HepG2 (cell line): ENCODE measurements at regions not wholly inside any gene's neighbourhood (a gene's known extent, or its start where the extent isn't known, plus 50 kb on each side); places are given as distances from the start of the nearest gene placed in this dataset.

Source experiments
- ATAC-seq: fragments of 200-7000 bp; cut with Tn5 transposase; 3 replicates; pipeline ENCODE4 v1.9.1; 2020; ENCODE audit warnings: mild to moderate bottlenecking, moderate library complexity
- BruUV-seq: library from RNA; stranded (reverse); fragments of 400-500 nt; replicated peaks from 2 replicates; lab custom pipeline; 2021; lab: Mats Ljungman, UMichigan
- CTCF ChIA-PET: fragments of 300-600 bp; formaldehyde crosslinking; extraction: SDS; loops from one replicate; lab custom pipeline; 2021; ENCODE audit warnings: low total read pairs, inconsistent platforms, low intra/inter-chr PET ratio; lab: Yijun Ruan, JAX
- POLR2A ChIA-PET: fragments of 350-600 bp; sonication (Branson Sonifier 250); formaldehyde crosslinking; loops from one replicate; lab custom pipeline; 2020; ENCODE audit warnings: antibody characterized with exemption, inconsistent platforms; lab: Yijun Ruan, JAX
- DNase-seq: peaks from one replicate; pipeline ENCODE4 v3.0.0-alpha.2; 2015; ENCODE audit warnings: low spot score
- FAIRE-seq: peaks from 3 replicates; lab custom pipeline; 2011; peaks lifted over from hg19 to GRCh38; lab: Jason Lieb, UNC
- H2AFZ ChIP-seq: one replicate; pipeline ENCODE4 v1.6.1; 2011; ENCODE audit warnings: low read length, inconsistent platforms
- H3K27ac ChIP-seq: fragments of 300-600 bp; 3 replicates; pipeline ENCODE4 v1.8.0; 2011; ENCODE audit warnings: mixed run types, mild to moderate bottlenecking, mixed read lengths, low read length, inconsistent platforms; ENCODE audit not compliant: insufficient read depth; ENCODE audit errors: extremely low read length
- H3K27me3 ChIP-seq, 2 experiments: fragments of 200-600 bp in 1 of 2; 2 replicates in 1 of 2; 3 replicates in 1 of 2; pipeline versions ENCODE4 v1.6.0 to v1.8.0; 2011; ENCODE audit warnings: low read length in 2 of 2, mild to moderate bottlenecking in 2 of 2, moderate library complexity in 2 of 2, inconsistent platforms in 1 of 2; ENCODE audit not compliant: insufficient read depth in 2 of 2, control insufficient read depth in 1 of 2
- H3K36me3 ChIP-seq, 2 experiments: fragments of 200-600 bp in 1 of 2; replicated peaks in 1 of 2; 2 replicates in 1 of 2; 3 replicates in 1 of 2; pipeline versions ENCODE4 v1.5.1 to v1.8.0; 2011; ENCODE audit warnings: low read length in 2 of 2, inconsistent platforms in 1 of 2; ENCODE audit not compliant: insufficient read depth in 2 of 2, control insufficient read depth in 1 of 2
- H3K4me1 ChIP-seq: 2 replicates; pipeline ENCODE4 v1.5.1; 2012; ENCODE audit warnings: low read length, inconsistent platforms; ENCODE audit not compliant: insufficient read depth
- H3K4me2 ChIP-seq: 2 replicates; pipeline ENCODE4 v1.6.0; 2011; ENCODE audit warnings: low read depth, low read length, inconsistent platforms
- H3K4me3 ChIP-seq, 3 experiments: fragments of 200-600 bp in 1 of 3; sonication (generic), shearing (Covaris generic) in 1 of 3; replicated peaks in 1 of 3; 2 replicates each; pipeline ENCODE4 v1.5.1; 2011 to 2016; ENCODE audit warnings: low read length in 3 of 3, inconsistent platforms in 2 of 3, low read depth in 2 of 3, mild to moderate bottlenecking in 2 of 3, control low read depth in 1 of 3, mixed read lengths in 1 of 3; ENCODE audit not compliant: insufficient read depth in 1 of 3
- H3K79me2 ChIP-seq: one replicate; pipeline ENCODE4 v1.6.1; 2011; ENCODE audit warnings: low read length, inconsistent platforms; ENCODE audit not compliant: insufficient read depth
- H3K9ac ChIP-seq: 2 replicates; pipeline ENCODE4 v1.6.0; 2011; ENCODE audit warnings: mild to moderate bottlenecking, low read depth, low read length, inconsistent platforms; ENCODE audit not compliant: insufficient read depth
- H3K9me3 ChIP-seq: 2 replicates; pipeline ENCODE4 v1.5.1; 2012; ENCODE audit warnings: mild to moderate bottlenecking, low read length
- H4K20me1 ChIP-seq: 2 replicates; pipeline ENCODE4 v1.6.0; 2011; ENCODE audit warnings: inconsistent platforms, mild to moderate bottlenecking, low read length, moderate library complexity; ENCODE audit not compliant: insufficient read depth
- ADNP ChIP-seq: sonication (generic); formaldehyde crosslinking; IDR thresholded peaks from 2 replicates; pipeline ENCODE4 v1.4.0; 2020; ENCODE audit warnings: missing genetic modification reagents
- BCL6 ChIP-seq: IDR thresholded peaks from 2 replicates; pipeline ENCODE4 v1.6.1; 2016; ENCODE audit warnings: missing genetic modification reagents, missing compliant biosample characterization
- DNMT1 ChIP-seq: sonication (generic); formaldehyde crosslinking; IDR thresholded peaks from 2 replicates; pipeline ENCODE4 v1.5.1; 2020; ENCODE audit warnings: mild to moderate bottlenecking, missing genetic modification reagents
- HNRNPL ChIP-seq: fragments of 200-400 bp; formaldehyde crosslinking; IDR thresholded peaks from 2 replicates; pipeline ENCODE4 v1.6.1; 2017; ENCODE audit warnings: mild to moderate bottlenecking, low read depth, low read length
- KDM3A ChIP-seq: IDR thresholded peaks from 2 replicates; pipeline ENCODE4 v1.6.1; 2018; ENCODE audit warnings: low read depth, missing compliant biosample characterization
- MAF1 ChIP-seq: sonication (generic); formaldehyde crosslinking; IDR thresholded peaks from 2 replicates; pipeline ENCODE4 v1.5.0; 2020; ENCODE audit warnings: missing genetic modification reagents, borderline replicate concordance
- MTA3 ChIP-seq: sonication (generic); formaldehyde crosslinking; IDR thresholded peaks from 2 replicates; pipeline ENCODE4 v1.4.0; 2020; ENCODE audit warnings: missing genetic modification reagents
- NR2F1 ChIP-seq, 2 experiments: fragments of 450-650 bp in 1 of 2; formaldehyde crosslinking in 1 of 2; IDR thresholded peaks; 2 replicates each; pipeline versions ENCODE4 v1.5.0 to v1.6.1; 2016 to 2020; ENCODE audit warnings: mild to moderate bottlenecking in 1 of 2, missing compliant biosample characterization in 1 of 2, missing genetic modification reagents in 1 of 2, moderate library complexity in 1 of 2
- NR2F6 ChIP-seq, 2 experiments: IDR thresholded peaks; 2 replicates each; pipeline ENCODE4 v1.6.1; 2016; ENCODE audit warnings: antibody characterized with exemption in 1 of 2, mild to moderate bottlenecking in 1 of 2
- RFX5 ChIP-seq: IDR thresholded peaks from 2 replicates; pipeline ENCODE4 v1.6.1; 2011; ENCODE audit warnings: low read depth, low read length, improper control_type of control experiment
- TCF7 ChIP-seq: sonication (generic); IDR thresholded peaks from 2 replicates; pipeline ENCODE4 v1.6.1; 2016; ENCODE audit warnings: antibody characterized with exemption, low read depth
- YEATS4 ChIP-seq: sonication (generic); formaldehyde crosslinking; IDR thresholded peaks from 2 replicates; pipeline ENCODE4 v1.4.0; 2020; ENCODE audit warnings: missing genetic modification reagents, borderline replicate concordance
- ZNF432 ChIP-seq: sonication (generic); formaldehyde crosslinking; IDR thresholded peaks from 2 replicates; pipeline ENCODE4 v1.5.0; 2020; ENCODE audit warnings: missing genetic modification reagents, mild to moderate bottlenecking, borderline replicate concordance
- ZNF891 ChIP-seq: sonication (generic); formaldehyde crosslinking; IDR thresholded peaks from 2 replicates; pipeline ENCODE4 v1.5.0; 2020; ENCODE audit warnings: mild to moderate bottlenecking, missing genetic modification reagents
- WGBS: methylation state at CpG from one replicate; pipeline ENCODE4 v1.1.6; 2017; ENCODE audit warnings: low lambda C conversion rate; 5-methylcytosine and 5-hydroxymethylcytosine counted together
- in situ Hi-C: cut with HindIII; loops from 2 replicates; pipeline ENCODE4 v1.10.0; 2017; ENCODE audit warnings: low pct_unique_long_range_greater_than_20kb; ENCODE audit not compliant: extremely low pct_ligation_motif_present
- intact Hi-C: fragments of 100-400 bp; cut with micrococcal nuclease; formaldehyde crosslinking; loops from one replicate; pipeline ENCODE4 v1.10.0; 2022; ENCODE audit not compliant: unreplicated experiment

DNA sequence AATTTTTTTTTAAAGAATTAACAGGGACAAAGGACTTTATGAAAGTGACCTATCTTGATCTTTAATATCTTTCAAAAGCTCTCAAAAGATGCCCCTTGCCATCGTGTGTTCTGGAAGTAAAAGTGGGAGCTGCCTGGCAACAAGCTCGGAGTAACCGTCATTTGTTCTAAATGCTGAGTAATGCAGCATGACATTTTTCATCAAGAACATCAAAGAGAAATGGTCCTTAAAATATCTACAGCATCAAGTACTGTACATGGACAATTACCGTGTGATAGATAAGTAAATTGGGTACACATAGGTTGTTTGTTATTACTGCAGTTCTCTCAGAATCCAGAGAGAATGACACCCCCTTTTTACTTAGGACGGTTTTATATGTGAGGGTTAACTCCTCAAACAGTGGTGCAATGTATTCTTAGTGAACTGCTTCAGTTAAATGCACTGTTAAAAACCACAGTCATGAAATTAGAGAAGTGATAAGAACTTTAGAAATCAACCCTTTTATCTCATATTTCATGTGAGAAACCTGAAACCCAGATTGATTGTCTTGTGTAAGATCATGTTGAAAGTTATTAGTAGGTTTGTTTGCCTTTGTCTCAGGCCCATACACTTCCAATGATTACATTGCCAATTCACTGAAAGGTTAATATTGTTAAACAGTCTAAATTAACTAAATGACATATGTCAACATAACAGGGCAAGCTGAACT is 90.6 kb upstream of the HNMT start:
- 0% methylated on average over 5 of the region's 5 CpGs for WGBS
- no peak overlapping the region for H2AFZ ChIP-seq
- H3K79me2 ChIP-seq = no peaks in the 10 kb centered on the region
- intact Hi-C loops = no loop called here
- DNase-seq (peak; percentile 14), ATAC-seq (no peak; the same call in 2 of the 3 replicates), FAIRE-seq (no peak)
- no peaks in the 10 kb centered on the region for H3K9me3 ChIP-seq
- H3K9ac ChIP-seq = no peak overlapping the region
- TF ChIP-seq MTA3 (CRISPR knock-in tag) (no peak), HNRNPL (no peak), DNMT1 (CRISPR knock-in tag) (no peak), YEATS4 (CRISPR knock-in tag) (no peak), TCF7 (0 out of 2 replicates have a peak, but pooled peaks have one; percentile 8), BCL6 (peak; percentile 47; the same call in 1 of the 2 replicates), ZNF432 (CRISPR knock-in tag) (no peak), NR2F6 (IDR thresholded peaks at IDR 0.05) (peak; percentile 27; the same call in 1 of the 2 replicates), NR2F6 (CRISPR knock-in tag; IDR thresholded peaks at IDR 0.05) (no peak), ADNP (CRISPR knock-in tag) (no peak), RFX5 (0 out of 2 replicates have a peak, but pooled peaks have one; percentile 36), MAF1 (CRISPR knock-in tag) (no peak), ZNF891 (CRISPR knock-in tag) (no peak), KDM3A (no peak), NR2F1 (CRISPR knock-in tag; IDR thresholded peaks at IDR 0.05) (no peak)
- no peaks in the 10 kb centered on the region for H3K36me3 ChIP-seq
- no peaks in the 10 kb centered on the region; a peak in 2 of 5 replicates for H3K27me3 ChIP-seq
- in situ Hi-C loops = no loop called here
- POLR2A ChIA-PET = no interaction called here
- H3K4me3 ChIP-seq = no peak overlapping the region
- BruUV-seq = no TSS peak
- no peaks in the 10 kb centered on the region for H4K20me1 ChIP-seq
- no peak overlapping the region for H3K27ac ChIP-seq
- peaks cover 15% of the 10 kb centered on the region; the same call in 1 of the 2 replicates for H3K4me1 ChIP-seq
- CTCF ChIA-PET = no interaction called here
- peak overlapping the region; percentile 6; the same call in 1 of the 2 replicates for H3K4me2 ChIP-seq
